ENCODE measurements at regions not wholly inside any gene's neighbourhood (a gene's known extent, or its start where the extent isn't known, plus 50 kb on each side); places are given as distances from the start of the nearest gene placed in this dataset.

DNA sequence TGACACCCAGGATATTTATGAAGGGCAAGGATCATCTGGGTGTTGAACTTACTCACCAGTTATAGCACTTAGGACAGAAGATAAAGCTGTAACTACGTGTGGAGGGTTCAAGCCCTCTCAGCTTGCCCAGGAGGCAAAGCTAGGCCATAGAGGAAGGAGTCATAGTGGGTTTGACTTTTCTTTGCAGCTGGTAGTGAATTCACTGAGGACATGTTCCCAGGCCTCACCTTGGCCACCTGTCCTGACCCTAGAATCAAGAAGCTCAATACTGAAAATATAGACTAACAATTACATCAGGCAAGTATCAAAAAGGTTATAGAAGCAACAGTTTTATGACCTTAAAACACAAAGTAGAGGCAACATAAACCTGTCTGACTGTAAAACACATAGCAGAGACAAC is 1207.7 kb downstream of the SLITRK1 start (continued):
- TF ChIP-seq ZBTB11 (CRISPR knock-in tag; IDR thresholded peaks at IDR 0.05) (no peak), CHD1 (IDR thresholded peaks at IDR 0.05; ENCODE audit: low read depth, low read length) (no peak), ATF2 (IDR thresholded peaks at IDR 0.05; ENCODE audit: low read length) (no peak), BHLHE40 (IDR thresholded peaks at IDR 0.05; ENCODE audit: borderline replicate concordance in 1 of 2, low read depth in 2 of 2, low read length in 1 of 2) (no peak), ATF3 (IDR thresholded peaks at IDR 0.05; ENCODE audit: borderline replicate concordance, extremely low read depth, low read depth, low read length) (no peak), CTCF (IDR thresholded peaks at IDR 0.05 in 2 of 3, conservative IDR thresholded peaks at IDR 0.05 in 1 of 3; ENCODE audit: control insufficient read depth in 2 of 3, extremely low read depth in 1 of 3, insufficient read depth in 1 of 3, low read depth in 3 of 3, low read length in 3 of 3) (no peak), MYC (IDR thresholded peaks at IDR 0.05; ENCODE audit: insufficient read depth, insufficient read length, insufficient replicate concordance, low read length, severe bottlenecking) (no peak), NRF1 (conservative IDR thresholded peaks at IDR 0.05; ENCODE audit: low read depth, low read length) (no peak)
- TF ChIP-seq, protein P1, sequence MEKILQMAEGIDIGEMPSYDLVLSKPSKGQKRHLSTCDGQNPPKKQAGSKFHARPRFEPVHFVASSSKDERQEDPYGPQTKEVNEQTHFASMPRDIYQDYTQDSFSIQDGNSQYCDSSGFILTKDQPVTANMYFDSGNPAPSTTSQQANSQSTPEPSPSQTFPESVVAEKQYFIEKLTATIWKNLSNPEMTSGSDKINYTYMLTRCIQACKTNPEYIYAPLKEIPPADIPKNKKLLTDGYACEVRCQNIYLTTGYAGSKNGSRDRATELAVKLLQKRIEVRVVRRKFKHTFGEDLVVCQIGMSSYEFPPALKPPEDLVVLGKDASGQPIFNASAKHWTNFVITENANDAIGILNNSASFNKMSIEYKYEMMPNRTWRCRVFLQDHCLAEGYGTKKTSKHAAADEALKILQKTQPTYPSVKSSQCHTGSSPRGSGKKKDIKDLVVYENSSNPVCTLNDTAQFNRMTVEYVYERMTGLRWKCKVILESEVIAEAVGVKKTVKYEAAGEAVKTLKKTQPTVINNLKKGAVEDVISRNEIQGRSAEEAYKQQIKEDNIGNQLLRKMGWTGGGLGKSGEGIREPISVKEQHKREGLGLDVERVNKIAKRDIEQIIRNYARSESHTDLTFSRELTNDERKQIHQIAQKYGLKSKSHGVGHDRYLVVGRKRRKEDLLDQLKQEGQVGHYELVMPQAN (conservative IDR thresholded peaks at IDR 0.05) = no peak

All from GM12878 (cell line).